Iris pigment epithelial cell (primary cell): ENCODE measurements at regions not wholly inside any gene's neighbourhood (a gene's known extent, or its start where the extent isn't known, plus 50 kb on each side); places are given as distances from the start of the nearest gene placed in this dataset.
"Not testable (repeated sequence)": the region's sequence is repeated elsewhere in the genome, so short reads cannot be mapped to it uniquely, and the experiment has no call there.

Source experiments
- DNase-seq: peaks from one replicate; pipeline ENCODE4 v3.0.0-alpha.2; 2011; ENCODE audit warnings: low read depth

DNA sequence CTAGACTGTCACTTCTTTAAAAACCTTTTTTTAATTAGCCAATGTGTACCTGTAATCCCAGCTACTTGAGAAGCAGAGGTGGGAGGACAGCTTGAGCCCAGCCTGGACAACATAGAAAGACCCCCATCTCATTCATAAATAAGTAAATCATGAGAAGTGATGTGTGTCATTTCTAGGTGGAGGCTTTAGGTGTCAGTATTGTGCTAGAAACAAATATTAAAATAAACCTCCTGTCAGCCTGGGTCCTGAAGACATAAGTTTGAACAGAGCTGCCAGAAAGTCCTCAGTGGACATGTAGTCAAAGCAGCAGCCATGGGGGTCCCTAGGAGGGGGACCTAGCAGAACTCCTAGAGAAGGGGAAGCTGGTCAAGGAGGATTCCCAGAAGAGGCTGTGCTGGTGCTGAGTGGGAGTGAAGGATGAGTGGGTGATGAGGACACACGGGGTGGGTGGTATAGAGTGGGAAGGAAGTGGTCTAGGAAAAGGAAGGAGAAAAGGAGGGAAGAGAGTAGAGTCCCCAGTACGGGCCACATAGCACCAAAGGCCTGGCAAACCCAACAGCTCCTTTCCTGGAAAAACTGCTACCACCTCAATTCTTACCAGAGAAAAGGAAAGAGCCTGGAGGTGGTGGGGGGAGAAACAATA is 316.6 kb upstream of the NCKAP5 start:
- peak; percentile 37 for DNase-seq

GRCh38 chr2:133885847-133886246 is 317.6 kb upstream of the NCKAP5 start:
- DNase-seq: no peak

DNA sequence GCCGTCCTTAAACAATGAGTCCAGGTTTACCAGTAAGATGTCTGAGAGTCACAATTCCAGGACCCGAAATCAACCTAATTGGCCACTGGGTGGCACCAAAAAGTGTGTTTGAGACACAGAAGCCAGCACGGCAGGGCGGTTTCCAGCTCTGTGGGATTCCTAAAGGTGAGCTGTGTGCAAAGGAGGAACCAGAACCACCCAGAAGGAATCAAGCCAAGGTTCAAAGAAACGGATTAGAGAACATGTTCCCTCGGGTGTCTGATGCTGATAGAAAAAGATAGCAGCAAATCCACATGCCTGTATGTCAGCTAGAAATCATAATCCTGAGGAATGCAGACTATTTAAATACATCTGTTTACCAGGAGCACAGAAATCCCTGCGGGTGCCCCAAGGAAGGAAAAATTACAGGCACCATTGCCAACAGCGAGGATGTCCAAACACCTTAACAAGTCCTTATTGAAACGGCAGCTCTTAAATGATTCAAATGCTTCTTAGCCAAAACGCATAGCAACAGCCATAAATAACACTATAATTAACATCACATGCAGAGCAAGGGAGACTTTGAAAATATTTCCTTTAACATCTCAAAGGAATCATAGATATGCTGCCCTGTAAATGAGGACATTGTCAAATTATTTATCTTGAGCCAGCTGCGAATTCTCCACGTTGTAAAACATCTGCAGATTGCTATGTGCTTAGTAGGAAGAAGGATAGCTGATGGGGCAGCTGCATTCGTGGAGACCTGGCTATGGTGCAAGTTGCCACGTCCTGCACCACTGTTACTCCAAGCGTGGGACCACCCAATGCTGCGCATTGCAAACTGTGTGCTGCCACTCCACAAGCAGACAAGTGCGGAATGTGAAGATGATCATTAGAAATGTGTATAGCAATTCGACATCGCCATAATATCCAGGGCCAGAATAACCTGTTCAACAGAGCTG is 318.7 kb upstream of the NCKAP5 start:
- peak; percentile 58 for DNase-seq

- no peak for DNase-seq
These were observed 319.4 kb upstream of the NCKAP5 start for GRCh38 chr2:133887676-133888040.

- DNase-seq: no peak
These were observed 319.8 kb upstream of the NCKAP5 start for GRCh38 chr2:133888107-133888506.

DNA sequence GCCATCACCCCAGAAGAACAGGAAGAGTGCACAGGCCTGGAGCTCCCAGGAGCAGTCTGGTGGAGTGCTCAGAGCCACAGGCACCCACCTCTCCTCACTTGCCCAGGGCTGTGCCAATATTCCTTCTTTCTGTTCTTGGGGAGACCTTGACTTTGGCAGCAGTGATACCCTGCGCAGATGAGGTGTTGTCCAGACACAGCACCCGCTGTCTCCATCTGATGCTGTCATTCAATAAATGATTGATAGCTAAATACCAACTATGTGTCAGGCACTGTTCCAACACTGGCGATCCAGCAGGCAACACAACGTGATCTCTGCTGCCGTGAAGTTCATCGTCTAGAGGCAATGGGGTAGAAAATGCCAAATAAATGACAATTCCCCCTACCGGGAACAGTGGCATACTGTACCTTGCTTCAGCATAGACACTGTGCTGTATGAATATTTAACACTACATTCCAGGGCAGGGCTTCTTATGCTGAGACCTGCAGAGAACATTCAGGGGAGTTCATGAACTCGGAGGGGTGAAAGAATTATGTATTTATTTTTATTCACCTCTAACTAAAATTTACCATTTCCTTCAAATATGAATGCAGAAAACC is 320.5 kb upstream of the NCKAP5 start:
- no peak for DNase-seq

GRCh38 chr2:133892352-133892913 is 324.2 kb upstream of the NCKAP5 start:
- no peak for DNase-seq

DNA sequence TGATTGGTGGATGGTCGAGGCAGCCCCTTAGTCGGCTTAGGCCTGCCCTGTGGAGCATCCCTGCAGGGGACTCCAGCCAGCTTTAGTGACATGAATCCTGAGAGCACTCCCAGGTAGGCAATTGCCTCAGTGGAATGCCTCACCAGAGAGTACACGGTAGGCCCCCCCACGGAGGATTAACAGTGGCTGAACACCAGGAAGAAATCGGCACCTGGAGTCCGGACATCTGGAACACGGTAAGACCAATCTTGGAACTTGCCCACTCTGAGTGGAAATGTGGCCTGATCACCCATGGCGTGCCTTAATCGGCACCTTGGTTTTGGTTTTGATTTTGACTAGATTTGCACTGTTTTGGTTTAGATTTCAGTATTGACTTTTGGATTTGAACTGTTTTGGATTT is 326.2 kb upstream of the NCKAP5 start:
- no peak for DNase-seq

DNA sequence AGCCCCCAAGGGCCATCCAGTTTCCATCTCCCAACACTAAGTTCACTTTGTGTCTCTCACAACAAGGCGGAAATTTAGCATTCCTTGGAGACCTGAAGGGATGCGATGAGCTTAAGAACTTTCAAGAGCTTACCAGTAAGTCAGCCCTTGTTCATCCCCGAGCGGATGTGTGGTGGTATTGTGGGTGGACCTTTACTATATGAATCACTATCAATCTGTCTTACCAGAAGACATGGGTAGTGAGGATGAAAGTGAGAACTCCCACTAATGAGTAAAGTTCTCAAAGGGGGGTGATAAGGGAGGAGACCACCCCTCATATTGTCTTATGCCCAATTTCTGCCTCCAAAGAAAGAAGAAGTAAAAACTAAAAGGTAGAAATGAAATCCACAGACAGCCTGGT is 329.6 kb upstream of the NCKAP5 start:
- DNase-seq: not testable (repeated sequence)

- DNase-seq: no peak
These were observed 332.6 kb upstream of the NCKAP5 start for GRCh38 chr2:133900909-133901308.

DNA sequence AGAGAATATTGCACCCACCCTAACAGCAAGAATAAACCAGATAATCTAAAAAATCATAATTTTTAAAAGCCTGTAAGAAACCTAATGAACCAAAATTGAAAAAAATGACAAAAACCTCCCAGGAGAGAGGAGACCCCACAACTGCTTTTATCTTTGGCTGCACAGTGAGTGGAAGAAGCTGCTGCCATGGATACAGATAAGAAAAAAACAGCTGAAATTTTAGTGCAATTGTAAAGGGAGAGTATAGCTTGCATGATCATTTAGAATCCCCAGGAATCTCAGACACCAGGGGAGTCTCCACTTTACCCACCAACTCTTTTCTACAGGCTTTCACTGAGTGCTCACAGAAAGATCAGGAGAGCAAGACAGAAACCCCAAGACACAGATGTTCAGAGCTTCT is 338.1 kb upstream of the NCKAP5 start:
- DNase-seq: no peak

- no peak for DNase-seq
These were observed 338.7 kb upstream of the NCKAP5 start for GRCh38 chr2:133906926-133907325.

DNA sequence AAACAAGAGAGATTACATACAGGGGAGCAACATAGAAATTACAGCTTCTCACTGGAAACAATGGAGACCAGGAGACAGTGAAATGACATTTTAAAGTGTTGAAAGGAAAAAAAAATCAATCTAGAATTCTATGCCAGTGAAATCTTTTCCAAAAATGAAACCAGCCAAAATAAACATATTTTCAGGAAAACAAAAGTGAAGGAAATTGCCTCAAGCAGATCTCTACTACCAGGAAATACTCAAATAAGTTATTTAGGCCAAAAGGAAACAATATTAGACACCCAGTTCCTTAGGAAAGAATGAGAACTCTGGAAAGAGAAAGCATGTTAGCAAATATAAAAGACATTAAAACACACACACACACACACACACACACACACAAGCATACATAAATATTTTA is 339.9 kb upstream of the NCKAP5 start:
- DNase-seq: no peak

DNA sequence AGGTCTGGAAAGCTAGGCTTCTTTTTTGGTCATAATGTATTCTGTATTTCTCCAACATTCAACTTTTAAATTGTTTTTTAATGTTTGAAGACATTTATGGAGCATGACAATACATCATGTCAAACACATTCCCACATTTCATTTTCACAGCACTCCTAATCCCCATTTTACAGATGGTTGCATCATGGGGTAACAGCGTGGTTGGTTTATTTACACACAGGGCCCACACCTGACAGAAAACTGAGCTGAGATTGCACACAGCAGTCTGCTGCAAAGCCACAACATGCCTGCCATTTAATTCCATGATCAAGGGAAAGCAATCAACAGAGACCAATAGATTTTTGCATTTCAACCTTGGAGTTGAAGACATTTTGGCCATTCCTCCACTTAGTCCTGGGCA is 335.7 kb upstream of the MGAT5 start:
- DNase-seq: no peak

- no peak for DNase-seq
These were observed 334.6 kb upstream of the MGAT5 start for GRCh38 chr2:133919285-133919684.

- DNase-seq: no peak
These were observed 326.0 kb upstream of the MGAT5 start for GRCh38 chr2:133927894-133928293.

- DNase-seq: no peak
These were observed 317.8 kb upstream of the MGAT5 start for GRCh38 chr2:133936096-133936495.

GRCh38 chr2:133936601-133937000 is 317.3 kb upstream of the MGAT5 start:
- DNase-seq: no peak

- DNase-seq: peak; percentile 14
These were observed 316.2 kb upstream of the MGAT5 start for GRCh38 chr2:133937669-133938068.

GRCh38 chr2:133940134-133940533 is 313.7 kb upstream of the MGAT5 start:
- DNase-seq: no peak

DNA sequence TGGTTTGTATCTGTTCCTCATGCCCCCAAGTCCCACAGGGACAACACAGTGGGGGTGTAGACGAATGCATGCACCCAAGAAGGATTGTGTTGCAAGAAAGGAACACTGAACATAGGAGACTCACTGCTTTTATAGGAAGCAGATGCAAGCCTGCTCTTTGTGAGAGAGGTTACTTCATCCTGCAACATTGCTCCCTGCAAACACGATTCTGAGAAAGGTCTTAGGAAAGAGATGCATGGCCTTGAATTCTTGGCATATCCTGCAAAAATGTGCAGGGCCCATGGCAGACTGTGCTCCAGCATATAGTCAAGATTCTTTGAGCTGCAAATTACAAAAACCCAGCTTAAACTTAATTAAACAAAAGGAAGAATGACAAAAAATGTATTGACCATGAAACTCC is 312.2 kb upstream of the MGAT5 start:
- DNase-seq: no peak

GRCh38 chr2:133942398-133942797 is 311.5 kb upstream of the MGAT5 start:
- no peak for DNase-seq

DNA sequence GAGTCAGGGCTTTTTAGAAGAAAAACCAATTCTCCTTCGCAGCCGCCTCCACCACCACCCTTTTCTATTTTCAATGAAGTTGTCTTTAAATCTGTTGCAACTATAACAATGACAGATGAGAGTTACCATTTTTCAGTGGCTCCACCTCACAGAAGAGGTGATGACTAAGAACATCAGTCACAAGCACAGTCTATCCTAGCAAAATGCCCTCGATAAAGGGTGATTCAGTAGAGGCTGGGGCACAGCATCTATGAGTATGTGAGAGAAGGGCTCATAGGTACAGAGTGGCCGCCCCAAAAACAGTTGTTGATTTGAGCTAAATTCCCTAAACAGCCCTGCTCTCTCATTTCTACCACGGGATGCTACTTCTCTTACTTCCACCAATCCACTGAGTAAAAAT is 310.8 kb upstream of the MGAT5 start:
- no peak for DNase-seq
